Activated CD8-positive, alpha-beta T cell treated with anti-CD3 and anti-CD28 coated beads for 36 hours (primary cell): ENCODE measurements at regions not wholly inside any gene's neighbourhood (a gene's known extent, or its start where the extent isn't known, plus 50 kb on each side); places are given as distances from the start of the nearest gene placed in this dataset.

Experiments
- ATAC-seq: fragments of 200-7000 bp; cut with Tn5 transposase; one replicate; pipeline ENCODE4 v1.10.0; 2021; ENCODE audit warnings: mild to moderate bottlenecking, moderate library complexity
- CTCF ChIA-PET: fragments of 350-600 bp; sonication (Branson Sonifier 250); formaldehyde crosslinking; loops from one replicate; lab custom pipeline; 2021; ENCODE audit warnings: antibody characterized with exemption; lab: Charles Lee
- POLR2A ChIA-PET: fragments of 350-600 bp; sonication (Branson Sonifier 250); formaldehyde crosslinking; loops from one replicate; lab custom pipeline; 2021; ENCODE audit warnings: antibody characterized with exemption; lab: Charles Lee
- DNase-seq: peaks from one replicate; pipeline ENCODE4 v3.0.0-alpha.2; 2020
- H3K27ac Mint-ChIP-seq: one replicate; pipeline ENCODE4 v1.8.0; 2021; ENCODE audit warnings: mild to moderate bottlenecking, mixed read lengths
- H3K27me3 Mint-ChIP-seq: one replicate; pipeline ENCODE4 v1.8.0; 2021; ENCODE audit warnings: mixed read lengths
- H3K36me3 Mint-ChIP-seq: one replicate; pipeline ENCODE4 v1.8.0; 2021; ENCODE audit warnings: low read depth, mixed read lengths
- H3K4me1 Mint-ChIP-seq: one replicate; pipeline ENCODE4 v1.8.0; 2021; ENCODE audit warnings: low read depth, mixed read lengths
- H3K4me3 Mint-ChIP-seq: one replicate; pipeline ENCODE4 v1.8.0; 2021; ENCODE audit warnings: mild to moderate bottlenecking, moderate library complexity, mixed read lengths
- H3K9me3 Mint-ChIP-seq: one replicate; pipeline ENCODE4 v1.8.0; 2021; ENCODE audit warnings: mixed read lengths
- intact Hi-C: fragments of 100-400 bp; cut with micrococcal nuclease; formaldehyde crosslinking; loops from one replicate; pipeline ENCODE4 v1.10.0; 2022
- TF ChIP-seq, protein P1 (sequence below): fragments of 200-600 bp; IDR thresholded peaks from one replicate; pipeline ENCODE4 v1.8.0; 2022; ENCODE audit warnings: antibody characterized with exemption, mild to moderate bottlenecking

DNA sequence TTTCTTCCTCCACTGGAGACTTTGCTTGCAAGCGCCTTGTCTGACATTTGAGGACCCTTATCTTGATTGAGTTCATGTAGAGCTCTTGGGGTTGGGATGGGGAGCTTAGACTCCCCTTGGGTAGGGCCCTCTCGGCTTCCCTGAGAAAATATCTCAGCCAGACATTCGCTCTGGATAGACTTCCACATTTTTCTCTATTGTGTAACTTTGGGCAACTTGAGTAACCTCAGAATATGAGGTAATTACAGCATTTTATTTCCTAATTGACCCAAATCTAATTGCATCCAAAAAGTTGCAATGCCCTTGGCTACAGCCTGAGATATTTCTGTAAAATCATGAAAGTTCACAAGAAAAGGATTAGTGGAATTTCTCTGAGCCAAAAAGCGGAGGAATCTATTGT is 102.8 kb upstream of the MXRA5 start:
- ChIA-PET CTCF (no interaction called here), POLR2A (no interaction called here)
- Mint-ChIP-seq H3K36me3 (no peaks in the 10 kb centered on the region), H3K9me3 (no peaks in the 10 kb centered on the region), H3K27ac (no peak overlapping the region), H3K4me1 (no peaks in the 10 kb centered on the region), H3K4me3 (no peak overlapping the region), H3K27me3 (no peaks in the 10 kb centered on the region)
- TF ChIP-seq, protein P1, sequence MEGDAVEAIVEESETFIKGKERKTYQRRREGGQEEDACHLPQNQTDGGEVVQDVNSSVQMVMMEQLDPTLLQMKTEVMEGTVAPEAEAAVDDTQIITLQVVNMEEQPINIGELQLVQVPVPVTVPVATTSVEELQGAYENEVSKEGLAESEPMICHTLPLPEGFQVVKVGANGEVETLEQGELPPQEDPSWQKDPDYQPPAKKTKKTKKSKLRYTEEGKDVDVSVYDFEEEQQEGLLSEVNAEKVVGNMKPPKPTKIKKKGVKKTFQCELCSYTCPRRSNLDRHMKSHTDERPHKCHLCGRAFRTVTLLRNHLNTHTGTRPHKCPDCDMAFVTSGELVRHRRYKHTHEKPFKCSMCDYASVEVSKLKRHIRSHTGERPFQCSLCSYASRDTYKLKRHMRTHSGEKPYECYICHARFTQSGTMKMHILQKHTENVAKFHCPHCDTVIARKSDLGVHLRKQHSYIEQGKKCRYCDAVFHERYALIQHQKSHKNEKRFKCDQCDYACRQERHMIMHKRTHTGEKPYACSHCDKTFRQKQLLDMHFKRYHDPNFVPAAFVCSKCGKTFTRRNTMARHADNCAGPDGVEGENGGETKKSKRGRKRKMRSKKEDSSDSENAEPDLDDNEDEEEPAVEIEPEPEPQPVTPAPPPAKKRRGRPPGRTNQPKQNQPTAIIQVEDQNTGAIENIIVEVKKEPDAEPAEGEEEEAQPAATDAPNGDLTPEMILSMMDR, result no peak
- ATAC-seq (no peak), DNase-seq (no peak)
- intact Hi-C loops, result no loop called here

DNA sequence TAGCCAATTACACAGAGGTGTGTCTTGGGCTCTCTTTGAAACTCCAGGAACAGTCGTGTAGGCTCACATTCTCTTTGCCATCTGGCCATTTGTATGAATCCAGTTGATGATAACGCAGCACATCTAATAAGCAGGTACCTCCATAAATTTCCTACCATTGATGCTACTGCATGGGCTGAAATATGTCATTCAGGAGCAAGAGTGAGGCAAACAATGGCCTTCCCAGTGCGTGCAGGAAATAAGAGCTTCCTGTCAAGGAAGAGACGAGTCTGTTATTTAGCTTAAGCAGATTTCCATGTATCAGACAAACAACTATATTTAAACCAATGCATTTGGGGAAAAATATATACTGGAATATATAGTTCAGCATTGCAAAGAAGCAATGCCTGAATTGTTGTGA is 102.1 kb upstream of the MXRA5 start:
- Mint-ChIP-seq H3K4me3 (no peak overlapping the region), H3K27ac (no peak overlapping the region), H3K27me3 (no peaks in the 10 kb centered on the region), H3K4me1 (no peaks in the 10 kb centered on the region), H3K36me3 (no peaks in the 10 kb centered on the region), H3K9me3 (no peaks in the 10 kb centered on the region)
- no peak for ATAC-seq
- ChIA-PET POLR2A (no interaction called here), CTCF (no interaction called here)
- TF ChIP-seq, protein P1, result no peak
- intact Hi-C loops, result no loop called here
- DNase-seq, result no peak

DNA sequence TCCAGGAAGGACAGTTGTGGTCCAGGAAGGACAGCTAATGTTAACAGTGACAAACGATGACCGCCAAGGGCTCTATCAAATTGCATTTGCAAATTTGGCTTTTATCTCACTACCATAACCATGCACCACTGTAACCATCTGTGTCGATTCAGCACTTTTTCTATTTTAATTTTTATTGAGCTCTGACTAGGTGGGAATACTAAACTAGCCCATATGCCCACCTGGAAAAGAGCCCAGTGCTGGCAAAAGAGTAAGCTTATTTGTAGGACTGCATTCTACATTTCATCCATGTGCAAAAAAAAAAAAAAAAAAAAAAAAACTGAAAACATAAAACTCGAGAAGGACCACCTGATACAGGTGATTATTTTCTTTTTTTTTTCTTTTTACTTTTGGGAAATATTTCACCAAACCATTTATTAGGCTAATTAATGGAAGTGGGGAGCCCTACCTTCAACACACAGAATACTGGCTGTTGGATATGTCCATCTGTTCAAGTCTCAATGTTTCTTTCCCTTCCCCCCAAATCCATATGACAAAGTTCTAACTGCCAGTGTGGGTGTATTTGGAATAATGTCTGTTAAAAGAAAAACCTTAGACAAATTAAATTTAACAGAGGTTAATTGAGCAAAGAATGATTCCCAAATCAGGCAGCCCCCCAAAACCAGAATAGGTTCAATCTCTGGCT is 99.5 kb upstream of the MXRA5 start:
- no peaks in the 10 kb centered on the region for H3K36me3 Mint-ChIP-seq
- no peaks in the 10 kb centered on the region for H3K4me1 Mint-ChIP-seq
- intact Hi-C loops, result no loop called here
- DNase-seq (no peak), ATAC-seq (no peak)
- no peaks in the 10 kb centered on the region for H3K9me3 Mint-ChIP-seq
- no peak overlapping the region for H3K4me3 Mint-ChIP-seq
- POLR2A ChIA-PET, result no interaction called here
- H3K27ac Mint-ChIP-seq, result no peak overlapping the region
- CTCF ChIA-PET, result no interaction called here
- no peaks in the 10 kb centered on the region for H3K27me3 Mint-ChIP-seq
- TF ChIP-seq, protein P1, result no peak

DNA sequence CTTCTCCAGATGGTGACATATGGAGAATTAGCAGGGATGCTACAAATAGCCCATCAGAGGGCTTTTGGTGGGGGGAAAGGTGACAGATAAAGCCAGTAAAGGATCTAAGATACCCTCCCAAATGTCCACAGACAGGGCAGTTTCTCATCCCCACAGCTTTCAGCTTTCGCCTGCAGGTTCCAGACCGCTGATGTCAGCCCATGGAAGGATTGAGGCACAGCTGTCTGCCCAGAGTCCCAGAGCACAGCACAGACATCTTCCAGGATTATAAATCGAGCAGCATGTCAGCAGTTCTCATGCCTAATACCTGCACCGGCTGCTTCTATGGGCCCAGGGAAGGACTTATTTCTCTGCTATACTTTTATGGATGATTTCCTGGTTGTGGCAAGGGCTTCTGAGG is 96.7 kb upstream of the MXRA5 start:
- Mint-ChIP-seq H3K4me3 (no peak overlapping the region), H3K27me3 (no peaks in the 10 kb centered on the region), H3K27ac (no peak overlapping the region), H3K9me3 (no peaks in the 10 kb centered on the region), H3K36me3 (no peaks in the 10 kb centered on the region), H3K4me1 (no peaks in the 10 kb centered on the region)
- DNase-seq (no peak), ATAC-seq (no peak)
- ChIA-PET CTCF (no interaction called here), POLR2A (no interaction called here)
- intact Hi-C loops, result no loop called here
- TF ChIP-seq, protein P1, result no peak

DNA sequence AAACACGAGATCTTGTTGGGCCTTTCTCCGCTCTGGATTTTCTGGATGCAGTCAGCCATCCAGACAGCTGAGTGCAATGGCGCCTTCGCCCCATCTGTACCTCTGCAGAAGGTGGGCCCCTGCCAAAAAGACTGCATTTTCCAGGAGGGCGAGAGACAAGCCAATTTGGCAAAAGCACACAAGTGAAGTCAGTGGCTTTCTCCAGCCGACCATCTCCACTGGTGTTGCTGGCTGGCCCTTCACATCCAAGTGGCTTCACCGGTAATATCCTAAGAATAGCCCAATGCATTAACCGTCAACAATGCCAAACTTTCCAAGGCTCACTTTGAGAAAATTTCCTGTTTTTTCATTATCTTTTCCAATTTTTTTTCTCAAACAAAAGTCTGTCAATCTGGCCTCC is 96.2 kb upstream of the MXRA5 start:
- DNase-seq, result no peak
- Mint-ChIP-seq H3K27ac (no peak overlapping the region), H3K27me3 (no peaks in the 10 kb centered on the region), H3K9me3 (no peaks in the 10 kb centered on the region), H3K4me3 (no peak overlapping the region), H3K4me1 (no peaks in the 10 kb centered on the region), H3K36me3 (no peaks in the 10 kb centered on the region)
- TF ChIP-seq, protein P1, result no peak
- no peak for ATAC-seq
- intact Hi-C loops, result no loop called here
- ChIA-PET CTCF (no interaction called here), POLR2A (no interaction called here)
